ENCODE measurements at regions not wholly inside any gene's neighbourhood (a gene's known extent, or its start where the extent isn't known, plus 50 kb on each side); places are given as distances from the start of the nearest gene placed in this dataset.

GRCh38 chr6:168925671-168926070 lies 328.0 kb downstream of the THBS2 start:
- TF ChIP-seq CTCF (conservative IDR thresholded peaks at IDR 0.05 in 1 of 2, IDR thresholded peaks at IDR 0.05 in 1 of 2; ENCODE audit: extremely low read depth in 1 of 2, insufficient read depth in 1 of 2, low read depth in 1 of 2, low read length in 2 of 2) (no peak), EZH2 (IDR thresholded peaks at IDR 0.05; ENCODE audit: borderline replicate concordance, low read length) (no peak)

Measured in mammary epithelial cell (primary cell).